Keratinocyte (primary cell): ENCODE measurements at regions not wholly inside any gene's neighbourhood (a gene's known extent, or its start where the extent isn't known, plus 50 kb on each side); places are given as distances from the start of the nearest gene placed in this dataset.

Experiments used
- CTCF ChIP-seq, 3 experiments: IDR thresholded peaks in 1 of 3; conservative IDR thresholded peaks in 1 of 3; optimal IDR thresholded peaks in 1 of 3; 2 replicates in 2 of 3; 3 replicates in 1 of 3; pipeline versions ENCODE3 to v1.5.1; 2011; ENCODE audit warnings: low read length in 3 of 3, mild to moderate bottlenecking in 3 of 3, moderate library complexity in 2 of 3, control low read depth in 1 of 3, inconsistent platforms in 1 of 3; ENCODE audit not compliant: insufficient read depth in 2 of 3; ENCODE audit errors: extremely low read depth in 1 of 3
- EZH2 ChIP-seq: IDR thresholded peaks from one replicate; pipeline ENCODE4 v1.6.1; 2012; ENCODE audit warnings: inconsistent platforms, mild to moderate bottlenecking, low read length, moderate library complexity

GRCh38 chr17:77303620-77304019 is 162.9 kb downstream of the SEC14L1 start:
- TF ChIP-seq EZH2 (no peak), CTCF (optimal IDR thresholded peaks at IDR 0.05 in 1 of 3, IDR thresholded peaks at IDR 0.05 in 1 of 3, conservative IDR thresholded peaks at IDR 0.05 in 1 of 3; ENCODE audit: extremely low read depth in 1 of 3, insufficient read depth in 2 of 3, low read length in 3 of 3) (no peak)
